ENCODE measurements at regions not wholly inside any gene's neighbourhood (a gene's known extent, or its start where the extent isn't known, plus 50 kb on each side); places are given as distances from the start of the nearest gene placed in this dataset.
"Not testable (repeated sequence)": the region's sequence is repeated elsewhere in the genome, so short reads cannot be mapped to it uniquely, and the experiment has no call there.

DNA sequence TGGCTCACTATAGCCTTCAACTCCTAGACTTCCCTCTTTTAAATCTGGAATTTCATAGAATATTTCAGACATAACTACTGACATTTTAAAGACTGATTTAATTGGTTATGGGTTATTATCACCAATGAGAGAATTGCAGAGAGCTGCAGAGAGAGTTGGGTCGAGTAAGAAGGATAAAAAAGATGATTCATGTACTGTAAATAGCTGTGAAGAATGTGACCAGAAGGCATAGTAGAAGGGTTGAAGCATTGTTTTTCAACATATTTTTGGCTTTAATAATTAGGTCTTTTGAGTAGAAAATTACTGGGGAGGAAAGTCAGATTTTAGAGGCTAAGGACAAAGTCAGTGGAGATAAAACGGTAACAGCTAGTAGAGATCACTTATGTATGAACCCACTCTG, 503.2 kb upstream of the SLC8A1 start:
- DNase-seq, result no peak

- no peak for DNase-seq
These were observed 503.7 kb upstream of the SLC8A1 start for GRCh38 chr2:40955635-40956034.

GRCh38 chr2:40957508-40957907, 505.6 kb upstream of the SLC8A1 start:
- no peak for DNase-seq

- no peak for DNase-seq
These were observed 510.1 kb upstream of the SLC8A1 start for GRCh38 chr2:40962026-40962425.

- no peak for DNase-seq
These were observed 512.8 kb upstream of the SLC8A1 start for GRCh38 chr2:40964509-40965250.

DNA sequence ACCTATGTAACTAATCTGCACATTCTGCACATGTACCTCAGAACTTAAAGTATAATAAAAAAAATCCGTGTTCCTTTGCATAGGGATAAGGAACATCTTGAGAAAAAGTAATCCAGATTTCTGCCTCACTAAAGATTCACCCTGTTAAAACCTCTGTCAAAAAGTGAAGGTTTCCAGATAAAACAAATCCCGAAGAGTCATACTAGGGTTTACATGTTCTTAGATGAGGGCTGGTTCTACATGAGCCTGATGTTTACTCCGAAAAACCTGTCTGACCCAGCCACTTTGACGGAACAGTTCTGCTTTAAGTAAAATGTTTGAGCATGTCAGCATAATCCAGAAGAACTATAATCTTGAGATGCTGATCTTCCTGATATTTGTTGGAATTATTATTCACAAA, 515.6 kb upstream of the SLC8A1 start:
- no peak for DNase-seq

DNA sequence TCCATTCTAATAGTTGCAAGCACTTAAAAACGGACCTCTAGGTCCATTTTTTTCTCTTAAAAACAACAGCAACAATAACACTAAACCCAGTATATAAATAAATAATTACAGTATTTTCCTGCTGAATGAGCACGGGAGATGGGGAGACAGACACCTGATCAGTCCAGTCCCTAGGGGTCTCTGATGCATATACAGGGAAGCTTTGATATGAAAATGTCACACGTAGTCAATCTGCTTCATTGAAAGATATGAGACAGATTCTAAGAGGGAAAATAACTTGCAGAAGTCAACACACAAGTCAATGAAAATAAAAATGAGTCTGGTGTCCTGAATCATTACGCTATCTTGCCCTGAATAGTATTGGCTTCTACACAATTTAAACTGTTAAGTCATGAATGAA, 523.3 kb upstream of the SLC8A1 start:
- no peak for DNase-seq

DNA sequence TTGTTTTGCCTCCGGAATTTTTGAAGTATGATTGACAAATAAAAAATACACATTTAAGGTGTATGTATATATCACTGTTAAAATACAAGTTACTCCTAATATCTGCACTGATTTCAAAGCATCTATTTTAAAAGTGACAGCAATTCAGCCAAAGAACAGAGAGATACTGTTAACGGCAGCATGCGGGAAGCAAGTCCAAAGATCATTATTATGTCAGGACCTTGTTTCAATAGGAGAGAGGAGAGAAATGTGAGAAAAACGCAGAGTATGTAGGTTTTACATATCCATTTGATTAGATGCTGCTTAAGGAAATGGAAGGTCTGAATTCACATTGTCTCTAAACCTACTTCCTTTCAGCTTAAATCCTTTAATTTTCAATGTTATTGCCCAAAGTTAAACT, 545.5 kb upstream of the SLC8A1 start:
- no peak for DNase-seq

DNA sequence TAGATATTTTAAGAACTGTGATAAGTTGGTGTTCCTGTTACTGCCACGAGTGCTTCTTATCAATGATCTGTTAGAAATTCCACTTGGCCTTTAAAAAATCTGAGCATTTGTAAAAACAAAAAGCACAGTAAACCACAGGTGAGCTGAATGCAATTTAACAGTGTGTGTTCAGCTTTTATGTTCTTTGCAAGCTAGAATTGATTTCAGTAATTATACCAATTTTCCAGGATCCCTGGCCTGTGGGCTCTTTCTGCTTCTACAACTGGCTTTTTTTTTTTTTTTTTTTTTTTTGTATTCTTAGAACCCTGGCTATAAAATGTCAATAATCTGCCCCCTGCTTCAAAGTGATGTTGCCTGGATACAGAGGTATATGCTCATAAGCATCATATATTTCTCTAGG, 548.5 kb upstream of the SLC8A1 start:
- DNase-seq, result no peak

GRCh38 chr2:41000906-41001305, 549.0 kb upstream of the SLC8A1 start:
- no peak for DNase-seq

- no peak for DNase-seq
These were observed 552.8 kb upstream of the SLC8A1 start for GRCh38 chr2:41004700-41005099.

GRCh38 chr2:41020358-41020757, 568.5 kb upstream of the SLC8A1 start:
- DNase-seq, result no peak

GRCh38 chr2:41024816-41025215, 572.9 kb upstream of the SLC8A1 start:
- no peak for DNase-seq

DNA sequence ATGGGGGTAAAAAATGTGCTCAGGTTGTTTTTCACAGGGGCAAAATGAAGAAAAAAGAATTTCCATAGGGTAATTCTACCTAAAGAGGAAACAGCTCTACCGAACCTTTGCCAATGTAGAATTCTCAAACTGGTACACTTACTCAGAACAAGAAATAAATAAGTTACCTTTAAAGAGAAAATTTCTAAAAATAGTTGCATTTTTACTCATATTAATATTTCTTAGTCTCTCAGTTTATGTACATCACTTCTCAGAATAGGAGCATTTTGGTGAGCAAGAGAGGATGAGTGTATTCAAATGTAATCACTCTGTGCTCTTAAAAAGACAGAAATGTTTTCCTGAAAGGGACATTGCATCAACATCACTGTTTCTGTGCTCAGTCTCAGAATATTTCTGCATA, 574.7 kb upstream of the SLC8A1 start:
- no peak for DNase-seq

GRCh38 chr2:41027095-41027494, 575.2 kb upstream of the SLC8A1 start:
- DNase-seq, result no peak

- no peak for DNase-seq
These were observed 579.4 kb upstream of the SLC8A1 start for GRCh38 chr2:41031282-41031681.

DNA sequence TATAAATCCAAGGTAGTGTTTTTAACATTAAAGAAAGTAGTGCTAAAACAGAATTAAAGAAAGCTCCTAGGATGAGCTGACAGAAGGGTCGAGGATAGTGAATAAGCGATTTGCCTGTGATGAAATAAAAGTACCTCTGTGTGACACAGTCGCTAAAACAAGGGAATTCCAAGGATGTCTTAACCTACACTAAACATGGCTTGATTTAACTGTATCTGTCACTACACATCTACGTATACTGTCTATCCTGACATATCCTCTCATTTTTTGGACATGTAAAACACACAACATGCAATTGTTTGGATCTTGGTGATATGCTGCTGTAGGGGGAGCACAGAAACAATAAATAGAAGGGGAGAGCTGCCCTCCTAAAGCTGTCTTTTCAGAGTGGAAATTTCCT, 580.8 kb upstream of the SLC8A1 start:
- no peak for DNase-seq

DNA sequence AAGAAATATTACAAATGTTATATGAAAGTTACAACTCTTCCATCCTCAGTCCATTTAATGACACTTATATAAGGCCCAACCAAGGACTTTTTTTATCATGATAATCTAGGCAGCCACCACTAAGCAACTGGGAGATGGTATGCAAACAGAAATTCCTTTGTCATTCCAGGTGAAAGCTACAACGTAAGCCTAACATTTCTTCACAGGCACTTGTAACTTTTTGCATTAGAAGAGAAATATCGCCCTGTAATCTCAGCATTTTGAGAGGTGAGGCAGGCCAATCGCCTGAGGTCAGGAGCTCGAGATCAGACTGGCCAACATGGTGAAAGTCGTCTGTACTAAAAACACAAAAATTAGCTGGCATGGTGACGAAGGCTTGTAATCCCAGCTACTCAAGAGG, 581.2 kb upstream of the SLC8A1 start:
- no peak for DNase-seq

DNA sequence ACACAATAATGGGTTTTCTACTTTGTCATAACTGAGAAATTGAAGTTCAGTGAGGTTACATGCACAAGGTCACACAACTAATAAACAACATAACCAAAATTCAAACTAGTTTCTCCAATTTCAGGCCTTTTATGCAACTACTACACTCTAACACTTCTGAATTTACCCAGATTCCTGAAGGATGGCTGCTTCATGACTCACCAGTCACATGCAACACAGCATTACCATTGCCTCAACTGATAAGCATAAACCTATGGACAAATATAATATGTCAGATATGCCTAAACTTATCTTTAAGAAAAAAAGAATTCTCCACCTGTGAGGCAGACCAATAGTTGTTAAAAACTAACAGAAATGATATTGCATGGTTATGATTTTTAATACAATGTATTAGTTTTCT, 586.5 kb upstream of the SLC8A1 start:
- no peak for DNase-seq

DNA sequence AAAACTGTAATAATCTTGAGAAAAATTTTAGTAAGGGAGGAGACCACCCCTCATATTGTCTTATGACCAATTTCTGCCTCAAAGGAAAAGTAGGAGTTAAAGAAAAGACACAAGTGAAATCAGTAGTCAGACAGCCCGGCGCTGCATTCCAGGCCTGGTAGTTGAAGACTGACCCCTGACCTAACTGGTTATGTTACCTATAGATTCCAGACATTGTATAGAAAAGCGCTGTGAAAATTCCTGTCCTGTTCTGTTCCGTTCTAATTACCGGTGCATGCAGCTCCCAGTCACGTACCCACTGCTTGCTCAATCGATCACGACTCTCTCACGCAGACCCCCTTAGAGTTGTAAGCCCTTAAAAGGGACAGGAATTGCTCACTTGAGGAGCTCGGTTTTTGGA, 587.9 kb upstream of the SLC8A1 start:
- DNase-seq, result not testable (repeated sequence)

DNA sequence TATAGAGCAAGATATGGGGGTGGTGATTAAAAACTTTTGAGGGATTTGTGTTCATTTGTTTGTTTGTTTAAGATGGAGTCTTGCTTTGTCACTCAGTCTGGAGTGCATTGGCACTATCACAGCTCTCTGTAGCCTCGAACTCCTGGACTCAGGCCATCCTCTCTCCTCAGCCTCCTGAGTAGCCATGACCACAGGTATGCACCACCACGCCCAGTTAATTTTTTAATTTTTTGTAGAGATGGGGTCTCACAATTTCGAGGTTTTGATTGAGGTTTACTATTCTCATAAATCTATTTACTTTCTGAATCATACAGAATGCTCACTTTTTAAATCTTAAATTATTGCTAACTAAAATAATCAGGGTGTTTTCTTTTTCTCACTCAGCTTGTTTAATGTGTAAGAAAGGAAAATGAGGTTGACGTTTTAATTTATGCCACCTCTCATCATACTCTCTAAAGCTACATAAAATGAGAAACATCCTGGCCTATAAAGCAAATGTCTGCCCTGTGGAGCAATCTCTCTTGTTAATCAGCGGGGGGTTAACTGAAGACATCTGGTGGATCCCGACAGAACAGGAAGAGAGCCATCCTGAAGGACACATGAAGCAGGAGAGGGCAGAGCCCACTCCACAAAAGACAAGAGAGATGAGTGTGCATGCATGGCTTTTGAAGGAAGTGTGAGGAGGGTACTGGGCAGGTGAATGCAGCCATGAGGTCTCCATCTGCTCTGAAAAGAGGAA, 589.1 kb upstream of the SLC8A1 start:
- DNase-seq, result no peak

- DNase-seq, result no peak
These were observed 590.5 kb upstream of the SLC8A1 start for GRCh38 chr2:41042343-41042742.

GRCh38 chr2:41061356-41061755, 609.5 kb upstream of the SLC8A1 start:
- DNase-seq, result no peak

DNA sequence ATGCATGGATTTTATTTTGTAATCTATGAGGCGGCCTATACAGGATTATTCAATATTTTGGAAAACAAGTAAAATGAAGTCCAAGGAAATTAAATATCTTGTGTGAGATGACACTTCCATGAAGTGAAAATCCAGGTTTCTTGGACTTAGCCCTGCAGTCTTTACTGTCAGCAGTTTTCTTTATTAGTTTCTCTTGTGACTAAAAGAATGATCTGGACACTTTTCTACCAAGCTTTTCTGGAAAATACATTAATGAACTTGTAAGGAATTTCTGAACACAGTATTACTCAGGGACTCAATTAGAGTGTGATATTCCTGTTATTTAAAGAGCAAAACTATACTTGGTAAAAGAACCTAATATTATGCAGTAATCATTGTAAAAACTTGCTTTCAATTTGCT, 610.4 kb upstream of the SLC8A1 start:
- DNase-seq, result no peak

GRCh38 chr2:41066168-41066567, 614.3 kb upstream of the SLC8A1 start:
- DNase-seq, result no peak
